H9 (cell line): ENCODE measurements at regions not wholly inside any gene's neighbourhood (a gene's known extent, or its start where the extent isn't known, plus 50 kb on each side); places are given as distances from the start of the nearest gene placed in this dataset.
A peak's percentile ranks its signal among the peaks of the same experiment; 100 is the strongest.

Experiments used
- DNase-seq: peaks from one replicate; pipeline ENCODE4 v3.0.0-alpha.2; 2017
- H2AFZ ChIP-seq: one replicate; pipeline ENCODE4 v1.6.1; 2013; ENCODE audit warnings: mild to moderate bottlenecking, low read length, control low read depth, moderate library complexity
- H2AK5ac ChIP-seq: 2 replicates; pipeline ENCODE4 v1.6.1; 2013; ENCODE audit warnings: low read length, control low read depth, mixed read lengths; ENCODE audit not compliant: insufficient read length
- H2BK120ac ChIP-seq: one replicate; pipeline ENCODE4 v1.6.1; 2013; ENCODE audit warnings: low read depth, mild to moderate bottlenecking, low read length, control low read depth, inconsistent platforms; ENCODE audit not compliant: poor library complexity, severe bottlenecking
- H2BK12ac ChIP-seq: 2 replicates; pipeline ENCODE4 v1.6.1; 2013; ENCODE audit warnings: low read length, control low read depth, mixed read lengths, low read depth; ENCODE audit not compliant: insufficient read length
- H2BK15ac ChIP-seq: 2 replicates; pipeline ENCODE4 v1.6.1; 2013; ENCODE audit warnings: low read depth, low read length, control low read depth
- H2BK20ac ChIP-seq: one replicate; pipeline ENCODE4 v1.6.1; 2013; ENCODE audit warnings: low read depth, mild to moderate bottlenecking, low read length, control low read depth, inconsistent platforms; ENCODE audit not compliant: poor library complexity, severe bottlenecking
- H2BK5ac ChIP-seq: 2 replicates; pipeline ENCODE4 v1.6.1; 2013; ENCODE audit warnings: low read length, control low read depth, mixed read lengths; ENCODE audit not compliant: insufficient read length
- H3K14ac ChIP-seq: 2 replicates; pipeline ENCODE4 v1.6.1; 2013; ENCODE audit warnings: low read length, control low read depth; ENCODE audit not compliant: insufficient read depth
- H3K18ac ChIP-seq: 2 replicates; pipeline ENCODE4 v1.6.1; 2013; ENCODE audit warnings: low read depth, mild to moderate bottlenecking, mixed read lengths, low read length, control low read depth; ENCODE audit not compliant: insufficient read length
- H3K23ac ChIP-seq: 2 replicates; pipeline ENCODE4 v1.6.1; 2013; ENCODE audit warnings: low read length, control low read depth, mixed read lengths, low read depth; ENCODE audit not compliant: insufficient read length
- H3K23me2 ChIP-seq: 2 replicates; pipeline ENCODE4 v1.6.1; 2013; ENCODE audit warnings: low read depth, mild to moderate bottlenecking, mixed read lengths, low read length, control low read depth; ENCODE audit not compliant: insufficient read length, poor library complexity, severe bottlenecking
- H3K27ac ChIP-seq: 2 replicates; pipeline ENCODE4 v1.5.1; 2013; ENCODE audit warnings: low read length, control low read depth, mixed read lengths, low read depth; ENCODE audit not compliant: insufficient read length
- H3K27me3 ChIP-seq: 2 replicates; pipeline ENCODE4 v1.6.1; 2013; ENCODE audit warnings: low read length, control low read depth, inconsistent platforms; ENCODE audit not compliant: insufficient read depth
- H3K4ac ChIP-seq: 2 replicates; pipeline ENCODE4 v1.6.1; 2013; ENCODE audit warnings: low read depth, mild to moderate bottlenecking, control low read depth, inconsistent platforms, low read length, moderate library complexity
- H3K4me1 ChIP-seq: 2 replicates; pipeline ENCODE4 v1.6.1; 2013; ENCODE audit warnings: low read length, control low read depth, inconsistent platforms; ENCODE audit not compliant: insufficient read depth
- H3K4me2 ChIP-seq: 2 replicates; pipeline ENCODE4 v1.6.1; 2013; ENCODE audit warnings: low read length, control low read depth, mixed read lengths; ENCODE audit not compliant: insufficient read length, insufficient read depth
- H3K56ac ChIP-seq: 2 replicates; pipeline ENCODE4 v1.6.1; 2013; ENCODE audit warnings: low read depth, mild to moderate bottlenecking, mixed read lengths, low read length, control low read depth; ENCODE audit not compliant: insufficient read length
- H3K79me1 ChIP-seq: 2 replicates; pipeline ENCODE4 v1.6.1; 2013; ENCODE audit warnings: low read depth, mild to moderate bottlenecking, moderate library complexity, low read length, control low read depth, inconsistent platforms; ENCODE audit not compliant: insufficient read depth, poor library complexity, severe bottlenecking
- H3K79me2 ChIP-seq: 2 replicates; pipeline ENCODE4 v1.6.1; 2013; ENCODE audit warnings: low read length, control low read depth, inconsistent platforms; ENCODE audit not compliant: insufficient read depth
- H3K9ac ChIP-seq: 2 replicates; pipeline ENCODE4 v1.6.1; 2013; ENCODE audit warnings: low read length, control low read depth, mixed read lengths; ENCODE audit not compliant: insufficient read length; ENCODE audit errors: extremely low read depth
- H3K9me3 ChIP-seq: one replicate; pipeline ENCODE4 v1.6.1; 2013; ENCODE audit warnings: low read depth, low read length, inconsistent platforms; ENCODE audit not compliant: control insufficient read depth
- H3T11ph ChIP-seq: one replicate; pipeline ENCODE4 v1.6.1; 2013; ENCODE audit warnings: mild to moderate bottlenecking, low read length, control low read depth, inconsistent platforms
- H4K20me1 ChIP-seq: one replicate; pipeline ENCODE4 v1.6.1; 2013; ENCODE audit not compliant: control insufficient read depth, insufficient read length, insufficient read depth
- H4K5ac ChIP-seq: 2 replicates; pipeline ENCODE4 v1.6.1; 2013; ENCODE audit warnings: low read depth, mild to moderate bottlenecking, mixed read lengths, low read length, control low read depth; ENCODE audit not compliant: insufficient read length
- H4K8ac ChIP-seq: replicated peaks from 2 replicates; pipeline ENCODE4 v1.6.1; 2013; ENCODE audit warnings: low read length, control low read depth, mixed read lengths, low read depth; ENCODE audit not compliant: insufficient read length
- H4K91ac ChIP-seq: 2 replicates; pipeline ENCODE4 v1.6.1; 2013; ENCODE audit warnings: low read depth, mild to moderate bottlenecking, moderate library complexity, mixed read lengths, low read length, control low read depth; ENCODE audit not compliant: insufficient read length
- H3K27ac Mint-ChIP-seq, 3 experiments: 2 replicates in 2 of 3; 3 replicates in 1 of 3; pipeline ENCODE4 v1.8.0; 2020 to 2021; ENCODE audit warnings: mixed read lengths in 3 of 3, mild to moderate bottlenecking in 1 of 3, moderate library complexity in 1 of 3
- H3K27me3 Mint-ChIP-seq: 2 replicates; pipeline ENCODE4 v1.8.0; 2021; ENCODE audit warnings: low read depth, mild to moderate bottlenecking, moderate library complexity, mixed read lengths
- H3K36me3 Mint-ChIP-seq, 3 experiments: 2 replicates in 2 of 3; 3 replicates in 1 of 3; pipeline ENCODE4 v1.8.0; 2020 to 2021; ENCODE audit warnings: low read depth in 3 of 3, mixed read lengths in 3 of 3; ENCODE audit not compliant: insufficient read depth in 1 of 3
- H3K4me1 Mint-ChIP-seq, 2 experiments: 2 replicates each; pipeline ENCODE4 v1.8.0; 2020; ENCODE audit warnings: mixed read lengths in 2 of 2
- H3K4me3 Mint-ChIP-seq, 2 experiments: 2 replicates in 1 of 2; 3 replicates in 1 of 2; pipeline ENCODE4 v1.8.0; 2020 to 2021; ENCODE audit warnings: mild to moderate bottlenecking in 2 of 2, mixed read lengths in 2 of 2, moderate library complexity in 1 of 2
- H3K9me3 Mint-ChIP-seq, 2 experiments: 2 replicates in 1 of 2; 3 replicates in 1 of 2; pipeline ENCODE4 v1.8.0; 2020; ENCODE audit warnings: mild to moderate bottlenecking in 2 of 2, mixed read lengths in 2 of 2, moderate library complexity in 1 of 2
- WGBS: extraction: QIAGEN DNeasy Blood & Tissue Kit; methylation state at CpG from one replicate; pipeline ENCODE4 v1.1.7; 2013; ENCODE audit warnings: missing lambda C conversion rate, low lambda C conversion rate, mixed read lengths; ENCODE audit not compliant: insufficient read length; ENCODE audit errors: extremely low coverage; 5-methylcytosine and 5-hydroxymethylcytosine counted together
- TF ChIP-seq, protein P1 (sequence below): fragments of 200-600 bp; sonication (generic); conservative IDR thresholded peaks from 3 replicates; pipeline ENCODE4 v1.8.0; 2021; ENCODE audit warnings: antibody characterized with exemption, mild to moderate bottlenecking

DNA sequence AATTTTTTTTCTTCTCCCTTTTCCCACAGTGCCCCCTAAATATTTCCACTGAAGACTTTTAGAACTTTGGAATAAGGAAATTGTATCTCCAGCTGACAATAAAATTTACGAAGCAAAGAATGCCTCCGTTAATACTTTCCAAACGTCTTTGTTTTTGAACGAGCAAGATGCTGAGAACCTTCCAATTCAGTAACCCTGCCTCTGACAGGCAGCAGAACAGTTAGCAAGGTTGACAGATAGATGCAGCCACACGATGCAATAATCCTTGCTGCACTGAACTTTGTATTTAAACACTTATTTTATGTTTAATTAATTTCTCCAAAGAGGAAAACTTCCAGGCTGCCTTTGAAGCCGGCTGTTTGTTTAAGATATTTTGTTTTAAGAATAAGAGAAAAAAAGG, 71.8 kb upstream of the TSHZ3 start:
- Histone ChIP-seq H2BK12ac (no peak overlapping the region), H3K27ac (no peak overlapping the region), H3K23ac (no peak overlapping the region), H2BK20ac (no peak overlapping the region), H3K9me3 (no peaks in the 10 kb centered on the region), H3K4ac (no peak overlapping the region), H2AFZ (no peak overlapping the region), H4K20me1 (no peaks in the 10 kb centered on the region), H3K79me1 (no peaks in the 10 kb centered on the region), H3K56ac (no peak overlapping the region), H4K8ac (no peak overlapping the region), H2BK5ac (no peak overlapping the region), H2BK120ac (no peak overlapping the region), H3T11ph (no peak overlapping the region), H3K23me2 (no peaks in the 10 kb centered on the region), H2BK15ac (no peak overlapping the region), H2AK5ac (no peak overlapping the region), H3K14ac (no peak overlapping the region), H4K91ac (no peak overlapping the region), H3K4me1 (peaks cover 32% of the 10 kb centered on the region; the same call in 1 of the 2 replicates), H3K9ac (no peak overlapping the region), H3K27me3 (no peaks in the 10 kb centered on the region), H3K79me2 (no peaks in the 10 kb centered on the region), H4K5ac (no peak overlapping the region), H3K18ac (no peak overlapping the region), H3K4me2 (no peak overlapping the region)
- DNase-seq = no peak
- Mint-ChIP-seq H3K36me3 (no peaks in the 10 kb centered on the region), H3K27me3 (no peaks in the 10 kb centered on the region), H3K9me3 (no peaks in the 10 kb centered on the region), H3K27ac (peak overlapping the region; percentile 62 to 97 (median 93); a peak in 6 of 7 replicates), H3K4me3 (no peak overlapping the region; a peak in 1 of 5 replicates), H3K4me1 (peaks cover 86 to 91% of the 10 kb centered on the region in 2 experiments)
- TF ChIP-seq, protein P1, sequence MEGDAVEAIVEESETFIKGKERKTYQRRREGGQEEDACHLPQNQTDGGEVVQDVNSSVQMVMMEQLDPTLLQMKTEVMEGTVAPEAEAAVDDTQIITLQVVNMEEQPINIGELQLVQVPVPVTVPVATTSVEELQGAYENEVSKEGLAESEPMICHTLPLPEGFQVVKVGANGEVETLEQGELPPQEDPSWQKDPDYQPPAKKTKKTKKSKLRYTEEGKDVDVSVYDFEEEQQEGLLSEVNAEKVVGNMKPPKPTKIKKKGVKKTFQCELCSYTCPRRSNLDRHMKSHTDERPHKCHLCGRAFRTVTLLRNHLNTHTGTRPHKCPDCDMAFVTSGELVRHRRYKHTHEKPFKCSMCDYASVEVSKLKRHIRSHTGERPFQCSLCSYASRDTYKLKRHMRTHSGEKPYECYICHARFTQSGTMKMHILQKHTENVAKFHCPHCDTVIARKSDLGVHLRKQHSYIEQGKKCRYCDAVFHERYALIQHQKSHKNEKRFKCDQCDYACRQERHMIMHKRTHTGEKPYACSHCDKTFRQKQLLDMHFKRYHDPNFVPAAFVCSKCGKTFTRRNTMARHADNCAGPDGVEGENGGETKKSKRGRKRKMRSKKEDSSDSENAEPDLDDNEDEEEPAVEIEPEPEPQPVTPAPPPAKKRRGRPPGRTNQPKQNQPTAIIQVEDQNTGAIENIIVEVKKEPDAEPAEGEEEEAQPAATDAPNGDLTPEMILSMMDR = no peak
- no CpG with 5 or more reads among the region's 6 CpGs for WGBS
